IgD-negative memory B cell (primary cell): ENCODE measurements at regions not wholly inside any gene's neighbourhood (a gene's known extent, or its start where the extent isn't known, plus 50 kb on each side); places are given as distances from the start of the nearest gene placed in this dataset.

ENCODE experiments used
- H3K27ac Mint-ChIP-seq, 3 donors: one replicate each; pipeline ENCODE4 v1.8.0; 2020 to 2022; ENCODE audit warnings: mild to moderate bottlenecking in 3 of 3, mixed read lengths in 3 of 3, moderate library complexity in 1 of 3
- H3K27me3 Mint-ChIP-seq: one replicate; pipeline ENCODE4 v1.8.0; 2021; ENCODE audit warnings: mixed read lengths
- H3K36me3 Mint-ChIP-seq: one replicate; pipeline ENCODE4 v1.8.0; 2020; ENCODE audit warnings: mild to moderate bottlenecking, mixed read lengths
- H3K4me1 Mint-ChIP-seq, 3 donors: one replicate each; pipeline ENCODE4 v1.8.0; 2020 to 2022; ENCODE audit warnings: mixed read lengths in 3 of 3, mild to moderate bottlenecking in 1 of 3
- H3K4me3 Mint-ChIP-seq, 4 donors: one replicate each; pipeline ENCODE4 v1.8.0; 2020 to 2022; ENCODE audit warnings: mild to moderate bottlenecking in 4 of 4, mixed read lengths in 4 of 4, moderate library complexity in 3 of 4
- H3K9me3 Mint-ChIP-seq, 3 donors: one replicate each; pipeline ENCODE4 v1.8.0; 2020 to 2021; ENCODE audit warnings: mixed read lengths in 3 of 3, mild to moderate bottlenecking in 1 of 3

- H3K4me3 Mint-ChIP-seq: no peak overlapping the region
- H3K27me3 Mint-ChIP-seq: peaks cover 4% of the 10 kb centered on the region
- no peaks in the 10 kb centered on the region for H3K36me3 Mint-ChIP-seq
- no peaks in the 10 kb centered on the region for H3K4me1 Mint-ChIP-seq
- no peaks in the 10 kb centered on the region for H3K9me3 Mint-ChIP-seq
- no peak overlapping the region for H3K27ac Mint-ChIP-seq
Observed at GRCh38 chr1:168907786-168908348, 178.9 kb upstream of the DPT start.

GRCh38 chr1:168910403-168910802, 181.4 kb upstream of the DPT start:
- peaks cover 5% of the 10 kb centered on the region for H3K27me3 Mint-ChIP-seq
- no peaks in the 10 kb centered on the region for H3K9me3 Mint-ChIP-seq
- H3K27ac Mint-ChIP-seq: no peak overlapping the region
- H3K4me3 Mint-ChIP-seq: no peak overlapping the region
- no peaks in the 10 kb centered on the region for H3K36me3 Mint-ChIP-seq
- no peaks in the 10 kb centered on the region for H3K4me1 Mint-ChIP-seq

GRCh38 chr1:168911370-168911769, 182.4 kb upstream of the DPT start:
- no peak overlapping the region for H3K27ac Mint-ChIP-seq
- no peak overlapping the region for H3K4me3 Mint-ChIP-seq

GRCh38 chr1:168913711-168914463, 184.9 kb upstream of the DPT start:
- H3K27ac Mint-ChIP-seq: no peak overlapping the region
- H3K27me3 Mint-ChIP-seq: peaks cover 6% of the 10 kb centered on the region
- no peaks in the 10 kb centered on the region for H3K36me3 Mint-ChIP-seq

More at GRCh38 chr1:168911370-168911769, 182.4 kb upstream of the DPT start:
- H3K4me1 Mint-ChIP-seq: no peaks in the 10 kb centered on the region
- no peaks in the 10 kb centered on the region for H3K9me3 Mint-ChIP-seq
- H3K36me3 Mint-ChIP-seq: no peaks in the 10 kb centered on the region
- H3K27me3 Mint-ChIP-seq: peaks cover 7% of the 10 kb centered on the region

DNA sequence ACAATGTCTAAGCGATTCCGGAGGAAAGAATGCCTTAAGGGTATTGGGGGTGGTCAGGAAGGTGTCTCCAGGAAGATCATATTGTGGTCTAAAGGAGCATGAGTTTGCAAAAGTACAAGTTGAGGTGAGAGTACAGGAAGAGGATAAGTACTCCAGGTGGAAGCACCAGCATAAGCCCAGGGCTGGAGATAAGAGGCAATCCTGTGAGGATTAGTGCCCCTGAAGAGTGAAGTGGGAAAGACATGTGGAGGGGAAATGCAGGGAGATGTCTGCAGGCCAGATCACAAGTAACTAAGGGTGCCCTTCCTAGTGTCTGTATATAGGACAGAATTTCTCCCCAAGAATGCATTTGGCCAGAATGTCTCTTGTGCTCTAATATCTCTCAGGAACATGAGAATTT, 188.3 kb upstream of the DPT start:
- peaks cover 0 to 4% (median 1%) of the 10 kb centered on the region in 3 donors for H3K4me1 Mint-ChIP-seq
- H3K27ac Mint-ChIP-seq: peak overlapping the region in 1 of 3 donors; percentile 43
- no peaks in the 10 kb centered on the region for H3K36me3 Mint-ChIP-seq
- H3K4me3 Mint-ChIP-seq: no peak overlapping the region
- H3K9me3 Mint-ChIP-seq: no peaks in the 10 kb centered on the region
- peaks cover 6% of the 10 kb centered on the region for H3K27me3 Mint-ChIP-seq

More at GRCh38 chr1:168913711-168914463, 184.9 kb upstream of the DPT start:
- Mint-ChIP-seq H3K9me3 (no peaks in the 10 kb centered on the region), H3K4me3 (no peak overlapping the region), H3K4me1 (peaks cover 0 to 1% (median 0%) of the 10 kb centered on the region in 3 donors)

- Mint-ChIP-seq H3K4me1 (peaks cover 0 to 4% (median 1%) of the 10 kb centered on the region in 3 donors), H3K27ac (no peak overlapping the region), H3K27me3 (peaks cover 6% of the 10 kb centered on the region), H3K9me3 (no peaks in the 10 kb centered on the region), H3K36me3 (no peaks in the 10 kb centered on the region), H3K4me3 (no peak overlapping the region)
Observed at GRCh38 chr1:168917796-168918195, 188.7 kb upstream of the ATP1B1 start.

GRCh38 chr1:168918860-168919741, 187.4 kb upstream of the ATP1B1 start:
- peaks cover 3% of the 10 kb centered on the region for H3K27me3 Mint-ChIP-seq
- no peaks in the 10 kb centered on the region for H3K9me3 Mint-ChIP-seq
- no peaks in the 10 kb centered on the region for H3K36me3 Mint-ChIP-seq
- peaks cover 0 to 4% (median 1%) of the 10 kb centered on the region in 3 donors for H3K4me1 Mint-ChIP-seq
- H3K27ac Mint-ChIP-seq: no peak overlapping the region
- H3K4me3 Mint-ChIP-seq: no peak overlapping the region

- H3K9me3 Mint-ChIP-seq: peaks cover 0 to 2% (median 2%) of the 10 kb centered on the region in 3 donors
- peaks cover 0 to 4% (median 1%) of the 10 kb centered on the region in 3 donors for H3K4me1 Mint-ChIP-seq
Observed at GRCh38 chr1:168920456-168921094, 185.9 kb upstream of the ATP1B1 start.

GRCh38 chr1:168921629-168922028, 184.9 kb upstream of the ATP1B1 start:
- Mint-ChIP-seq H3K4me1 (peaks cover 0 to 4% (median 1%) of the 10 kb centered on the region in 3 donors), H3K36me3 (no peaks in the 10 kb centered on the region), H3K27ac (no peak overlapping the region), H3K27me3 (peaks cover 1% of the 10 kb centered on the region), H3K4me3 (no peak overlapping the region), H3K9me3 (peaks cover 0 to 4% (median 4%) of the 10 kb centered on the region in 3 donors)

More at GRCh38 chr1:168920456-168921094, 185.9 kb upstream of the ATP1B1 start:
- Mint-ChIP-seq H3K4me3 (no peak overlapping the region), H3K36me3 (no peaks in the 10 kb centered on the region), H3K27me3 (peaks cover 3% of the 10 kb centered on the region), H3K27ac (no peak overlapping the region)

GRCh38 chr1:168923521-168924136, 182.9 kb upstream of the ATP1B1 start:
- no peak overlapping the region for H3K4me3 Mint-ChIP-seq
- no peaks in the 10 kb centered on the region for H3K36me3 Mint-ChIP-seq
- peaks cover 0 to 3% (median 1%) of the 10 kb centered on the region in 3 donors for H3K4me1 Mint-ChIP-seq
- H3K27me3 Mint-ChIP-seq: peaks cover 1% of the 10 kb centered on the region
- H3K9me3 Mint-ChIP-seq: peaks cover 0 to 9% (median 4%) of the 10 kb centered on the region in 3 donors
- H3K27ac Mint-ChIP-seq: no peak overlapping the region

DNA sequence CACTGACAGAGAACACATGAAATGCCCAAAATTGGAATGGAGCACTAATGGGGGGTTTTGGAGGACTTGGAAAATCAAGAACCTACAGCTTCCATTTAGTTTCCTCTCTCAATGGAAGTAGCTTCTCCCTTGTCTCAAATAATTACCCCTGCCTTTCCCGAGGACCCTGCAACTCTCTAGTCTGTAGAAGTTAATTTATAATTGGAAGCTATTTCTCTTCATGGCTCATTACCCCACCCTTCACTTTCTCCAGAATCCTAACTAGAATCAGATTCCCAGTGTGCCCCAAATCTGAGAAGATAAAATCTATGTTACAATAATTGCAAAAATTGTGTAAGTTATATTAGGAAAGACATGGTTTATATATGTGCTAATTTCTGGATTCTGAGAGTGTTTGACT, 181.5 kb upstream of the ATP1B1 start:
- peaks cover 0 to 3% (median 1%) of the 10 kb centered on the region in 3 donors for H3K4me1 Mint-ChIP-seq
- peaks cover 1% of the 10 kb centered on the region for H3K27me3 Mint-ChIP-seq
- H3K36me3 Mint-ChIP-seq: no peaks in the 10 kb centered on the region
- no peak overlapping the region for H3K27ac Mint-ChIP-seq
- peaks cover 0 to 11% (median 4%) of the 10 kb centered on the region in 3 donors for H3K9me3 Mint-ChIP-seq
- no peak overlapping the region for H3K4me3 Mint-ChIP-seq

DNA sequence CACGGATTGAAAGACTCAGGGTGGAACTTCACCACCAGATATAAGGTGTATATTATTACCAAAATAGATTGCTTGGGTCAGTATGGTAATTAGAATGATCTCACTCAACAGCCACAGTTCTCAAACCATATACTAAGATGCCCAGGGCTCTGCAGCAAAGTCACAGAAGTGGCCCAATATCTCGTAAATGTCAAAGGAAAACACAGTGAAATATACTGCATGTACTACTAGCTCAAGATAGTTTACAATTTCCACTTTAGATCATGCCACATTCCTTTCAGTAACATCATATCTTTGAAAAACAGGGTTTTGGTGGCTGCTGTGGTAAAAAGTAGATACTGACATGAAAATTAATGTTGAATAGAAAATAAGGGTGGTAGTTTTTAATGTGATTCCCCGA, 180.3 kb upstream of the ATP1B1 start:
- Mint-ChIP-seq H3K9me3 (peaks cover 0 to 11% (median 4%) of the 10 kb centered on the region in 3 donors), H3K4me3 (no peak overlapping the region), H3K27ac (no peak overlapping the region), H3K36me3 (no peaks in the 10 kb centered on the region), H3K27me3 (peaks cover 1% of the 10 kb centered on the region), H3K4me1 (peaks cover 0 to 3% (median 1%) of the 10 kb centered on the region in 3 donors)

- Mint-ChIP-seq H3K4me3 (no peak overlapping the region), H3K27ac (no peak overlapping the region), H3K36me3 (no peaks in the 10 kb centered on the region), H3K9me3 (peaks cover 3 to 13% (median 10%) of the 10 kb centered on the region in 3 donors), H3K27me3 (no peaks in the 10 kb centered on the region), H3K4me1 (no peaks in the 10 kb centered on the region)
Observed at GRCh38 chr1:168932539-168932938, 174.0 kb upstream of the ATP1B1 start.

DNA sequence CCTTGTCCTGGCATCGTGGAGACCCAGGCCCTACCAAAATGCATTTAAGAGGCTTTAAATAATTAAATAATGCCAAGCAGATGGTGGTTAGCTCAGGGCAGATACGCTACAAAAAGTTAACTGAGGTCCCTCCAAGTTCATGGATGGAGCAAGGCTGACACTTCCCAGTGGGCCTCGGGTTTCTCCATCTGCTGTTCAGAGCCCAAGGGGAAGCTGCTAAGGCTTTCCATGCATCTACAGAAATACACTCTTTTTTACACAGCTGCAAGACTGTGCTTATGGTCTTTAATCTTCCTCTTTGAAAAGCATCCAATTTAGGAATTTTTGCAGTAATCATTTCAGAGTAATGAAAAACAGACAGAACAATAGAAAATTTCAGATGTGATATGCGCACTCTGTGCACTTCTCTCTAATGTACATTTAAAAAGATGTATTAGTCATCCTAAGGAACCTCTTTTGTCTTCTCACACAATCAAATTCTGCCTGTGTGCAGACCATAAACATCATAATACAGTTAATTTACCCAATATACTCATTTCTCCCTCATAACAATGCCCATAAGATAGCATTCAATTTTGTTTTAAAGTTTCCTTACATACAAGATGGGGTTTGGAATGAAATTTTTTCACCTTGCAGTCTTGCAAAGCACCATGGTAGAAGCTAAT, 173.2 kb upstream of the ATP1B1 start:
- H3K36me3 Mint-ChIP-seq: no peaks in the 10 kb centered on the region
- H3K9me3 Mint-ChIP-seq: peaks cover 3 to 13% (median 9%) of the 10 kb centered on the region in 3 donors
- H3K4me1 Mint-ChIP-seq: no peaks in the 10 kb centered on the region
- H3K27me3 Mint-ChIP-seq: no peaks in the 10 kb centered on the region
- no peak overlapping the region for H3K4me3 Mint-ChIP-seq
- no peak overlapping the region for H3K27ac Mint-ChIP-seq
